Caco-2 (cell line): ENCODE measurements at regions not wholly inside any gene's neighbourhood (a gene's known extent, or its start where the extent isn't known, plus 50 kb on each side); places are given as distances from the start of the nearest gene placed in this dataset.

Experiments used
- BruUV-seq: library from RNA; stranded (reverse); fragments of 400-500 nt; replicated peaks from 2 replicates; lab custom pipeline; 2021; lab: Mats Ljungman, UMichigan
- CTCF ChIA-PET: fragments of 300-600 bp; sonication (Branson Sonifier 250); formaldehyde crosslinking; loops from one replicate; lab custom pipeline; 2022; ENCODE audit warnings: antibody characterized with exemption; lab: Charles Lee
- POLR2A ChIA-PET: fragments of 300-600 bp; sonication (Branson Sonifier 250); formaldehyde crosslinking; loops from one replicate; lab custom pipeline; 2022; ENCODE audit warnings: antibody characterized with exemption; lab: Charles Lee
- DNase-seq, 2 experiments: peaks; one replicate each; pipeline versions ENCODE4 v3.0.0 to v3.0.0-alpha.2; 2020 to 2022
- H3K27me3 ChIP-seq: replicated peaks from 2 replicates; pipeline ENCODE4 v1.6.0; 2011; ENCODE audit warnings: low read length; ENCODE audit not compliant: control insufficient read depth, insufficient read depth
- H3K36me3 ChIP-seq: 2 replicates; pipeline ENCODE4 v1.5.1; 2011; ENCODE audit warnings: low read length; ENCODE audit not compliant: control insufficient read depth, insufficient read depth
- H3K4me1 ChIP-seq: fragments of 250-450 bp; sonication (Bioruptor Pico); 2 replicates; pipeline ENCODE4 v1.5.1; 2020; ENCODE audit warnings: mild to moderate bottlenecking
- H3K4me3 ChIP-seq: 2 replicates; pipeline ENCODE4 v1.5.1; 2011; ENCODE audit warnings: low read depth, mild to moderate bottlenecking, control low read depth, low read length
- H3K9me3 ChIP-seq: fragments of 250-450 bp; sonication (Bioruptor Pico); 2 replicates; pipeline ENCODE4 v1.5.1; 2020; ENCODE audit warnings: mild to moderate bottlenecking, moderate library complexity
- H3K27ac Mint-ChIP-seq: one replicate; pipeline ENCODE4 v1.8.0; 2022; ENCODE audit warnings: mixed read lengths; ENCODE audit not compliant: unreplicated experiment
- H3K27me3 Mint-ChIP-seq: one replicate; pipeline ENCODE4 v1.8.0; 2022; ENCODE audit warnings: mixed read lengths; ENCODE audit not compliant: insufficient read depth, unreplicated experiment
- H3K36me3 Mint-ChIP-seq: one replicate; pipeline ENCODE4 v1.8.0; 2022; ENCODE audit warnings: mild to moderate bottlenecking, mixed read lengths; ENCODE audit not compliant: insufficient read depth, unreplicated experiment
- H3K4me1 Mint-ChIP-seq: one replicate; pipeline ENCODE4 v1.8.0; 2022; ENCODE audit warnings: low read depth, mixed read lengths; ENCODE audit not compliant: unreplicated experiment
- H3K4me3 Mint-ChIP-seq: one replicate; pipeline ENCODE4 v1.8.0; 2022; ENCODE audit warnings: mild to moderate bottlenecking, moderate library complexity, mixed read lengths; ENCODE audit not compliant: unreplicated experiment
- H3K9me3 Mint-ChIP-seq: one replicate; pipeline ENCODE4 v1.8.0; 2022; ENCODE audit warnings: mixed read lengths; ENCODE audit not compliant: unreplicated experiment
- intact Hi-C: fragments of 100-400 bp; cut with micrococcal nuclease; formaldehyde crosslinking; loops from one replicate; pipeline ENCODE4 v1.10.0; 2022; ENCODE audit not compliant: unreplicated experiment
- TF ChIP-seq, protein P1 (sequence below), 2 experiments: fragments of 200-600 bp in 1 of 2; IDR thresholded peaks; 1 replicate in 1 of 2; 2 replicates in 1 of 2; pipeline versions ENCODE4 v1.5.1 to v1.8.0; 2011 to 2022; ENCODE audit warnings: antibody characterized with exemption in 1 of 2, control low read depth in 1 of 2, inconsistent platforms in 1 of 2, low read depth in 1 of 2, low read length in 1 of 2, mild to moderate bottlenecking in 1 of 2, moderate library complexity in 1 of 2; ENCODE audit not compliant: insufficient read depth in 1 of 2, severe bottlenecking in 1 of 2, unreplicated experiment in 1 of 2

DNA sequence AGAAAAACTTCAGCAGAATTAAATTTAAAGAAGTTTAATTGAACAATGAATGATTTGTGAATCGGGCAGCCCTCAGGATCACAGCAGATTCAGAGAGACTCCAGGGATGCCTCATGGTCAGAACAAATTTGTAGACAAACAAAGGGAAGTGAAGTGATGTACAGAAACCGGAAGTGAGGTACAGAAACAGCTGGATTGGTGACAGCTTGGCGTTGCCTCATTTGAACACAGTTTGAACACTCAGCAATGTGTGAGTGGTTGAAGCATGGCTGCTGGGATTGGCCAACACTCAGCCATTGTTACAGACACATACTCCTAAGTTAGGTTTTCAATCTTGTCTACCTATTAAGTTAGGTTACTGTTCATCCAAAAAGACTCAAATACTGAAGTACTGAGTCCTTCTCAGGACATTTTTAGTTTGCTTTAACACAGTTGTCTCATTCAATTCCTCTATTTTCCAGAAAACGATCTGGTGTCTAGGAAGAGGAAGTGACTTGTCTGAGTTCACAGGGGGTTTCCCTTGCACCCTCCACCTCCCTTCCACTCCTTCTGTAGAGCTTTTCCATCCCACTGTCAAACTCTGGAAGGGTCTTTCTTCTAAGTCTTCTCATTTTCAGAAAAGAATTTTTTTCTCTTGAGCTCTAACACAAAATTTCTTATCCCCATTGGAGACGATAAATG is 137.9 kb downstream of the SLC4A3 start:
- H3K36me3 Mint-ChIP-seq = no peaks in the 10 kb centered on the region
- Histone ChIP-seq H3K27me3 (no peaks in the 10 kb centered on the region; the same call in 1 of the 2 replicates), H3K9me3 (no peaks in the 10 kb centered on the region), H3K4me1 (no peaks in the 10 kb centered on the region), H3K4me3 (no peak overlapping the region), H3K36me3 (no peaks in the 10 kb centered on the region)
- peaks cover 11% of the 10 kb centered on the region for H3K9me3 Mint-ChIP-seq
- ChIA-PET CTCF (no interaction called here), POLR2A (no interaction called here)
- no peak for DNase-seq
- no peak overlapping the region for H3K27ac Mint-ChIP-seq
- H3K4me1 Mint-ChIP-seq = no peaks in the 10 kb centered on the region
- TF ChIP-seq, protein P1, sequence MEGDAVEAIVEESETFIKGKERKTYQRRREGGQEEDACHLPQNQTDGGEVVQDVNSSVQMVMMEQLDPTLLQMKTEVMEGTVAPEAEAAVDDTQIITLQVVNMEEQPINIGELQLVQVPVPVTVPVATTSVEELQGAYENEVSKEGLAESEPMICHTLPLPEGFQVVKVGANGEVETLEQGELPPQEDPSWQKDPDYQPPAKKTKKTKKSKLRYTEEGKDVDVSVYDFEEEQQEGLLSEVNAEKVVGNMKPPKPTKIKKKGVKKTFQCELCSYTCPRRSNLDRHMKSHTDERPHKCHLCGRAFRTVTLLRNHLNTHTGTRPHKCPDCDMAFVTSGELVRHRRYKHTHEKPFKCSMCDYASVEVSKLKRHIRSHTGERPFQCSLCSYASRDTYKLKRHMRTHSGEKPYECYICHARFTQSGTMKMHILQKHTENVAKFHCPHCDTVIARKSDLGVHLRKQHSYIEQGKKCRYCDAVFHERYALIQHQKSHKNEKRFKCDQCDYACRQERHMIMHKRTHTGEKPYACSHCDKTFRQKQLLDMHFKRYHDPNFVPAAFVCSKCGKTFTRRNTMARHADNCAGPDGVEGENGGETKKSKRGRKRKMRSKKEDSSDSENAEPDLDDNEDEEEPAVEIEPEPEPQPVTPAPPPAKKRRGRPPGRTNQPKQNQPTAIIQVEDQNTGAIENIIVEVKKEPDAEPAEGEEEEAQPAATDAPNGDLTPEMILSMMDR (IDR thresholded peaks at IDR 0.05; ENCODE audit: insufficient read depth in 1 of 2, low read depth in 1 of 2, low read length in 1 of 2, severe bottlenecking in 1 of 2, unreplicated experiment in 1 of 2) = no peak
- BruUV-seq = no TSS peak
- H3K4me3 Mint-ChIP-seq = no peak overlapping the region
- intact Hi-C loops = no loop called here
- peaks cover 12% of the 10 kb centered on the region for H3K27me3 Mint-ChIP-seq

- intact Hi-C loops = no loop called here
- no TSS peak for BruUV-seq
These were observed 139.2 kb downstream of the SLC4A3 start for GRCh38 chr2:219766658-219767057.

GRCh38 chr2:219769090-219769910 is 141.9 kb downstream of the SLC4A3 start:
- H3K27me3 ChIP-seq = peaks cover 2% of the 10 kb centered on the region
- H3K9me3 ChIP-seq = no peaks in the 10 kb centered on the region
- peaks cover 19% of the 10 kb centered on the region for H3K27me3 Mint-ChIP-seq
- H3K36me3 Mint-ChIP-seq = no peaks in the 10 kb centered on the region
- no peak for DNase-seq
- H3K27ac Mint-ChIP-seq = no peak overlapping the region
- TF ChIP-seq, protein P1 (IDR thresholded peaks at IDR 0.05; ENCODE audit: insufficient read depth in 1 of 2, low read depth in 1 of 2, low read length in 1 of 2, severe bottlenecking in 1 of 2, unreplicated experiment in 1 of 2) = no peak
- H3K36me3 ChIP-seq = no peaks in the 10 kb centered on the region
- H3K4me1 ChIP-seq = no peaks in the 10 kb centered on the region
- no TSS peak for BruUV-seq
- intact Hi-C loops = no loop called here
- ChIA-PET POLR2A (no interaction called here), CTCF (interaction anchor here (0.6 kb wide), 1 partner anchor 64 kb away, joined by 3 read pairs; no protein-coding TSS in a partner anchor)
- H3K4me1 Mint-ChIP-seq = no peaks in the 10 kb centered on the region
- no peak overlapping the region for H3K4me3 ChIP-seq
- H3K4me3 Mint-ChIP-seq = no peak overlapping the region
- H3K9me3 Mint-ChIP-seq = peaks cover 9% of the 10 kb centered on the region

More at GRCh38 chr2:219766658-219767057, 139.2 kb downstream of the SLC4A3 start:
- Mint-ChIP-seq H3K27me3 (peaks cover 12% of the 10 kb centered on the region), H3K27ac (no peak overlapping the region), H3K4me3 (no peak overlapping the region), H3K9me3 (peaks cover 11% of the 10 kb centered on the region), H3K36me3 (no peaks in the 10 kb centered on the region), H3K4me1 (no peaks in the 10 kb centered on the region)
- Histone ChIP-seq H3K9me3 (no peaks in the 10 kb centered on the region), H3K36me3 (no peaks in the 10 kb centered on the region), H3K4me1 (no peaks in the 10 kb centered on the region), H3K4me3 (no peak overlapping the region), H3K27me3 (no peaks in the 10 kb centered on the region)
- TF ChIP-seq, protein P1 (IDR thresholded peaks at IDR 0.05; ENCODE audit: insufficient read depth in 1 of 2, low read depth in 1 of 2, low read length in 1 of 2, severe bottlenecking in 1 of 2, unreplicated experiment in 1 of 2) = no peak
- CTCF ChIA-PET = no interaction called here
- no peak for DNase-seq
- POLR2A ChIA-PET = no interaction called here
